ENCODE measurements at regions not wholly inside any gene's neighbourhood (a gene's known extent, or its start where the extent isn't known, plus 50 kb on each side); places are given as distances from the start of the nearest gene placed in this dataset.

DNA sequence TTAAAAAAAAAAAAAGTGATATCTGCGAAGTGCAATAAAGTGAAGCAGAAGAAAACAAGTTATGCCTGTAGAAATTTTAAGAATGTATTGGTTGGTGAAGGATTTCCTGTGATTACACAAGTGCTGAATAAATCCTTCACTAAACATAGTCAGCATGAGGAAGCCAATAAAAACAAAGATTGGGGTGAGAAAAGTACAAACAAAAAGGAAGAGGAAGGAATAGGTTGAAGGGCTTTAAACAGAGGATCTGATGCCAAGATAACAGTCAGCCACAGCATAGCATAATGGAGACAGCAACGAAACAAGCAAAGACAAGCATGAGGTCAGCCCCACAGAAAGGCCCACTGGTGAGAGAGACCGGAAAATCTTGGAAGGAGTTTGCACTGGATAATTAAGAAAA lies 372.2 kb downstream of the ADAM29 start:
- TF ChIP-seq SP1 (CRISPR knock-in tag; conservative IDR thresholded peaks at IDR 0.05): no peak
- TF ChIP-seq, protein P1, sequence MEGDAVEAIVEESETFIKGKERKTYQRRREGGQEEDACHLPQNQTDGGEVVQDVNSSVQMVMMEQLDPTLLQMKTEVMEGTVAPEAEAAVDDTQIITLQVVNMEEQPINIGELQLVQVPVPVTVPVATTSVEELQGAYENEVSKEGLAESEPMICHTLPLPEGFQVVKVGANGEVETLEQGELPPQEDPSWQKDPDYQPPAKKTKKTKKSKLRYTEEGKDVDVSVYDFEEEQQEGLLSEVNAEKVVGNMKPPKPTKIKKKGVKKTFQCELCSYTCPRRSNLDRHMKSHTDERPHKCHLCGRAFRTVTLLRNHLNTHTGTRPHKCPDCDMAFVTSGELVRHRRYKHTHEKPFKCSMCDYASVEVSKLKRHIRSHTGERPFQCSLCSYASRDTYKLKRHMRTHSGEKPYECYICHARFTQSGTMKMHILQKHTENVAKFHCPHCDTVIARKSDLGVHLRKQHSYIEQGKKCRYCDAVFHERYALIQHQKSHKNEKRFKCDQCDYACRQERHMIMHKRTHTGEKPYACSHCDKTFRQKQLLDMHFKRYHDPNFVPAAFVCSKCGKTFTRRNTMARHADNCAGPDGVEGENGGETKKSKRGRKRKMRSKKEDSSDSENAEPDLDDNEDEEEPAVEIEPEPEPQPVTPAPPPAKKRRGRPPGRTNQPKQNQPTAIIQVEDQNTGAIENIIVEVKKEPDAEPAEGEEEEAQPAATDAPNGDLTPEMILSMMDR (IDR thresholded peaks at IDR 0.05): no peak
- TF ChIP-seq, protein P2, sequence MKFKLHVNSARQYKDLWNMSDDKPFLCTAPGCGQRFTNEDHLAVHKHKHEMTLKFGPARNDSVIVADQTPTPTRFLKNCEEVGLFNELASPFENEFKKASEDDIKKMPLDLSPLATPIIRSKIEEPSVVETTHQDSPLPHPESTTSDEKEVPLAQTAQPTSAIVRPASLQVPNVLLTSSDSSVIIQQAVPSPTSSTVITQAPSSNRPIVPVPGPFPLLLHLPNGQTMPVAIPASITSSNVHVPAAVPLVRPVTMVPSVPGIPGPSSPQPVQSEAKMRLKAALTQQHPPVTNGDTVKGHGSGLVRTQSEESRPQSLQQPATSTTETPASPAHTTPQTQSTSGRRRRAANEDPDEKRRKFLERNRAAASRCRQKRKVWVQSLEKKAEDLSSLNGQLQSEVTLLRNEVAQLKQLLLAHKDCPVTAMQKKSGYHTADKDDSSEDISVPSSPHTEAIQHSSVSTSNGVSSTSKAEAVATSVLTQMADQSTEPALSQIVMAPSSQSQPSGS (CRISPR knock-in tag; IDR thresholded peaks at IDR 0.05; ENCODE audit: borderline replicate concordance, low read depth): no peak

Data from WTC11 (cell line).